ENCODE measurements at regions not wholly inside any gene's neighbourhood (a gene's known extent, or its start where the extent isn't known, plus 50 kb on each side); places are given as distances from the start of the nearest gene placed in this dataset.

DNA sequence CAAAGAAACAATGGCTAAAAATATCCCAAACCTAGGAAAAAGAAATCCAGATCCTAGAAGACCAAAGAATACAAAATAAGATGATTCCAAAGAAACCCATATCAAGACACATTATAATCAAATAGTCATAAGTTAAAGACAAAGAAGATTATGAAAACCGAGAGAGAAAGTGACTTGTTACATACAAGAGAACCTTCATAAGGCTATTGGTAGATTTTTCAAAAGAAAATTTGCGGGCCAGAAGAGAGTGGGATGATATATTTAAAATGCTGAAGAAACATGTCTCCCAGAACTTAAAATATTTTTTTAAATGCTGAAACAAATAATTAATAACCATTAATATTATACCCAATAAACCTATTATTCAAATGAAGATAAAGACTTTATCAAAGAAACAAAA is 687.3 kb downstream of the TLE4 start:
- no peak for DNase-seq

DNA sequence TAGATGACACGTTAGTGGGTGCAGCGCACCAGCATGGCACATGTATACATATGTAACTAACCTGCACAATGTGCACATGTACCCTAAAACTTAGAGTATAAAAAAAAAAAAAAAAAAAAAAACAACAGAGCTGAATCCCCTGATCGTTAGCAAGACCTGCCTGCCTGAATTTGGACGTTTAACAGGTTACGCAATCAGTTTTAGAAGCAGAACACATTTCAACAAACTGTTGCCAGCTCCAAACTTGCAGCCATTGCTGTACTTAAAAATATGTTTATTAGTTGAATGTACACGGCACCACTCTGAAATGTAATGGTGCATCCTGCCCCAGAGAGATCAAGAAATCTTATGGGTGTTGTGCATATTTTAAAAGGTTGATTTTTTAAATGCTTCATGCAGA is 680.0 kb downstream of the TLE4 start:
- DNase-seq, result no peak

DNA sequence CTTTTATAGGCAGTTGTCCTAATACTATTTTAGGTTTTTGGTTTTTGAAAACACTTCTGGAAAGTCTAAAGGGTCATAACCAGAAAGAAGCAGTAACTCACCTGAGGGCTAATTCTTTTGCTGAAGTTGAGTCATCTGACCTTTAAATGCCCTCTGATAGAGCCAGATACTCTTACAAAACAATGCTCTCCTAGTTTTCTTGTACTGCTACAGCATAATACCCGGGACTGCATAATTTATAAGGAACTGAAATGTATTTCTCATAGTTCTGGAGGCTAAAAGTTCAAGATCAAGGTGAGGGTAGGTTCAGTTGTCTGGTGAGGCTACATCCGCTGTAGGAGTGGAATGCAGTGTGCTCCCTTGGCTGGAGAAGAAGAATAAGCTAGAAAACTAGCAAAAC is 670.3 kb downstream of the TLE4 start:
- DNase-seq, result no peak

DNA sequence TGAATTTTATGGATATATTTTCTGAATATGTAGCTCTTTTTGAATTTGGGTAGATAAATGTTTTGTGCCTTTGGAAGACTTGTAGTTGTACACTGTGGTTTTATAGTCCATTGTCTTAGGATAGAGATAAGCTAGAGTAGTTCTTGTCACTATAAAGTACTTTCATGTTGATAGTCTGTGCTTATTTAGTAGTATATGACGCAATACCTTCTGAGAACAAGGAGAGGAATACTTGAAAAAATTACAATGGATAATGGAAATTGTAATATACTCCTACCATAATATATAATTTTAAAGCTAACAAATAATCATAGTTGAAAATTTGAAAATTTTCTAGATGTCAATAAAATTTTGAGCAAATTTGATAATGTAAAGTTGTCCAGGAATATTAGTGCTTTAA is 664.0 kb downstream of the TLE4 start:
- DNase-seq, result no peak

DNA sequence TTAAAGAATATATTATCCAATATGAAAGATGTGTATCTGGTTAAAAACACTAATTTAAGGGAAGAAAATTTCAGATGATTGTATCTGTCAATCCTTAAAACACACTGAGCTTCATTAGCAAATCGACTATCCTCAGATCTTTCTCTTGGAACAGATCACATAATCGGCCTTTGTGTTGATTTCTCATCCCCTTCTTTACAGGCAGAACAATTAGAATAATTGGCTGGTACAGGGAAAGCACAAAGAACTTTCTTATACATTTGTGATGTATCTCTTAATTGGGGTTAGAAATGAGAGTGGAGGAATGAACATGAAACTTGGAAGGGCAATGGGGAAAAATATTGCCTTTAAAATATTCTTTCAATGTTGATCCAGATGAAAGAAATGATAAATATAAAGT is 662.1 kb downstream of the TLE4 start:
- peak; percentile 77 for DNase-seq

DNA sequence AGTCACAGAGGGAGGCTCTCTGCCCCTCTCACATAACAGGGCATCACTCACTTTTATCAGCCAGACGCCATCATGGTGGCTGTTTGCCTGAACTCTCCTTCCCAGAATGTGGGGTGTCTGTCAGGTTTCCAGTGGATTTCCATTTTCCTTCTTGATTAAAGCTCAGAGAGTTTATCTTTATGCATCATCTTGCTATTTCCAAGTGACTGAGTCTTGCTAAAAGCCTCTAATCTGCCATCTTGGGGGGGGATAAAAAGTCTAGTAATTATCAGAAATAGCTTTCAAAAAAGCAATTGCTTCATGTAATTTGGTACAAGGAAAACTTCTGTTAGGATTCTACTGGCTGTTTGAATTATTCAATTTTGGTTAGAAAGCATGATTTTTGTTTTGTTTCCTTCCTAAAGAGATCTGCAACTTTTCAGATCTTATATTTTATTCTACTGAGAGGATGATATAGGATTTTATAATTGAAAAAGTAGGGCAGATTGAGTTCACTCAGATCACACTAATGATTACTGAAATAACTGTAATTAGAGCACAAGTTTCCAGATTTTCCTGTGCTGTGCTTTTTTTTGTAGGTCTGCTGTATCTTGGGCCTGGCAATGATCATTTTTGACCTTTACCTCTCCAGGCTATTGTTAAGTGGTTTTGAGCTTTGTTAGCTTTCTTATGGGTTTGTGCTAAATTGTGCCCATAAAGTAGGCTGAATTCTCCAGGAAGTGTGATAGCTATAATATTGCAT is 661.5 kb downstream of the TLE4 start:
- DNase-seq, result peak; percentile 77

DNA sequence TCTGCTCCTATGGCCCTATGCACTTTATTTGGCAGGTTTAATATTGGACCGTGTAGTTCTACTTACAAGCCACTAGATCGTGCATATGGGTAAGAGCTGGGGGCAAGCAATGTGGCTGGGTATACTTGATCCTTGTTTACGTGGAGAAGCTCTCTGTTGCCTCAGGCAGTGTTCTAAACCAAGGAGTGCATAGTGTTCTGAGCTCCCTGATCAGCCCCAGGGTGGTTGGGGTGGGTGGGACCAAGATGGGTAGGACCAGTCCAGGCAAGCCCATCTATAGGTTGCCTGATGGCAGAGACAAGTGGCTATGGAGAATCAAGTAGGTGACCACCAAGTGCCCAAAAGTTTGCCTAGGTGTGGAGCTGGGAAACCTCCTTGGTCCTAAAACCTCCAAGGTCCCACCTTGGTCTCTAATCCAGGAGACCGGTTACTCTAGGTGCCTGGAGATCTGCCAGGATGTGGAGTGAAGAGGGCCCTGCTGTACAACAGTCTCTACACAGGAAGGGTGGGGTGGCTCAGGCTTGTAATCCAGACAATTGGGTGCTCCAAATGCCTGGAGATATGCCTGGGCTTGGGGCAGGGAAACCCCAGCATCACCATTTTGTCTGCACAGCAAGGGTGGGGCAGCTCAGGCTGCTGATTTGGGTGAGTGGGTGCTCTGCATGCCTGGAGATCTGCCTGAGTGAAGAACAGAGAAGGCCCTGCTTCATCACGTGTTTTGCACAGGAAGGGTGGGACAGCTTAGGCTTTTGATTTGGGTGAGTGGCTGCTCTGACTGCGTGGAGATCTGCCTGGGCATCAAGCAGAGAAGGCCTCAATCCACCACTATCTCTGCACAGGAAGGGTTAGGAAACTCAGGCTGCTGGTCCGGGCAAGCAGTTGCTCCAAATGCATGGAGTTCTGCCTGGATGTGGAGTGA is 659.8 kb downstream of the TLE4 start:
- DNase-seq, result no peak

DNA sequence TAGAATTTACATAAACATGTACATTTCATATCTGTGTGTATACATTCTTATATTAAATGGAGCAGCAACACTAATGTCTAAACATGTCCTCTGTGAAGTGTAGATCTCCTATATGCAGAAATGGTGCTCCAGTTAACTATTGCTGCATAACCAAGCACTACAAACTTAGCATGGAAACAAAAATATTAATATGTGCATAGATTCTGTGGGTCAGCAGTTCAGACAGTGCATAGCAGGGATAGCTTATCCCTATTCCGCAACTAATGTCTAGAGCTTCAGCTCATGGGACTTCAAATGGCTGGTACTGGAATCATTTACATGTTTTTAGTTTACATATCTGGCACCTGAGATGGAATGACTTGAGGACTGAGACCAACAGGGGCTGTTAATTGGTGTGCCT is 652.1 kb downstream of the TLE4 start:
- DNase-seq, result no peak

DNA sequence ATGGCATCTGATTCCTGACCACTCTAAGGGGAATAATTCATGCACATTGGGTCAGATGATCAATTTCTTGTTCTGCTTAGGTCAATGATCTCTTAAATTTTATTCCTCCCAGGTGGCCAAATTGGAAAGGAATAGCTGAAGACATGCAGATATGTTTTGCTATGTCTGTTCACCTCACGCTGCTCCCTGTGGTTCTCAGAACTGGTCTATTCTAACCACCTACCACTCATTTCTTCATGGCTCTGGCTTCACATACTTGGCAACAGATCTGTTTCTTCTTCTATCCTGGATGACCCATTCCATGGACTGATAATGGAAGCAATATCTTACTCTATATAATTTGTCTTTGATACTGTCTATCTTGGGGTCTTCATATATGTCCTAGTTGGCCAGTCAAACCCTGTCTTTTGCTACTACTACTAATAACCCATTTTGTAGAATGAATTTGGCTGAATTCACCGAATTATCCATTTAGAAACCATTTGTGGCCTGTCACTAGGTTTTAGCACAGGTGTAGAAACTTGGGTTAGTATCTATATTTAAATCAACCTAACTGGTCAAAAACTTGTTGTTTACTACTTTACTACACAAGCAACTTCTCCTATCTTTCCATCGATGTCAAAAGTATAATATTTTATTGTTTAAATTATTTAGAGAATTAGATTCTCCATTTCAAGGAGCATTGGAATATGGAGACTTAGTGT is 650.9 kb downstream of the TLE4 start:
- DNase-seq, result no peak

DNA sequence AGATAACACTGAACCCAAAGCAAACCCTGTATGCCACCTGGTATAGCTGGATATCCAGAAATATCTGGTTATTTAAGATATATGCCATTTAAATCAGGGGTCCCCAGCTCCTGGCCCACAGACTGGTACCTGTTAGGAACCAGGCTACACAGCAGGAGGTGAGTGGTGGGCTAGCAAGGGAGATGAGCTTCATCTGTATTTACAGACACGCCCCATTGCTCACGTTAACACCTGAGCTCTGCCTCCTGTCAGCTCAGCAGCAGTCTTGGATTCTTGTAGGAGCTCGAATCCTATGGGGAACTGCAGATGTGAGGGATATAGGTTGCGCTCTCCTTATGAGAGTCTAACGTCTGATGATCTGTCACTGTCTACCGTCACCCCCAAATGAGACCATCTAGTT is 646.6 kb downstream of the TLE4 start:
- DNase-seq, result no peak

DNA sequence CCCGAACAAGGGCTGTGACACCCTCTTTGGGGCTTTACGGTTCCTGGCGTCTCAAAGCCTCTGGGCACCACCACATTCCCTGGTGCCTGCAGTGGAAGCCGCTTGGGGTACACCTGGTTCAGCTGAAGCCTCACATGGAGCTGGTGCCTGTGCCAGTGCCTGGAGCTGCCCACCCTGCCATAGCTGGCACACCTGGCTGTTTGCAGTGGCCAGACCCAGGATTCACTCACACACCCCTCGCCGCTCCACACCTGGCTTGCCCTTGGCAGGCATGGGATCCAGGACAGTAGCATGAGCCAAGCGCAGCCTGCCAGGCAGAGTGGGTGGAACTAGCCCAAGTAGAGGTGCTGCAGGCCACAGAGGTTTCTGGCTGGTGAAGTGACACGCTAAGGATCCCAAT is 641.8 kb downstream of the TLE4 start:
- no peak for DNase-seq

DNA sequence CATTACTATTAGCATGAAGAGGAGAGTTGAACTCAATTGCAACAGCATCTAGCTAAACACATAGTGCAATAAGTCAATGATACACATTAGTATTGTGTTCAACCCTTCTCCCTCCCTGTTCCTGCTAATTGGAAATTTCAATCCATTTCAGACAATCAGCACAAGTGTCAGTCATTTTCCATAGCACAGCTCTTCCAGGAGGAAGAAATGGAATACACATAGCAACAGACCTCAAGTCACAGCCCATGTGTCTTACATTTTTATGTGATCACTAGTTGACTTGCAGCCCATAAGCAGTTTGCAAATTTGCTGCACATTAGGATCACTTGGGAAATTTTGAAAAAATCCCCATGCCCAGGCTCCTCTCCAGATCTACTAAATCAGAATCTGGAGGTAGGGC is 636.9 kb downstream of the TLE4 start:
- peak; percentile 0 for DNase-seq

DNA sequence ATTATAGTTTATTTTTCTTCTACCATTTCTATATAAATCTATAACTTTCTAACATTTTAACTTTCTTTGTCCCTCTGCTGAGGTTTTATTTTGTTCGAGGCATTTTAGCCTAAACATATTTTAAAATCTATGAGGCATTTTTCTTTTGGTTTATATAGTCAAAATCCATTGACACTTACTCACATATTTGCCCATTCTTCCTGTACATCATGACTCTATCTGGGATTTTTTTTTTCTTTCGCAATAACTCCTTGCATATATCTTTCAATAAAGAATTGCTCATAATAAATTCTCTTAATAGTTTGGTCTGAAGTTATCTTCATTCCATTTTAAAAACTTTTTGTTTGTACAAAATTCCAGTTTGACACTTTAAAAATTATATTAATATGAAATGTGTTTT is 632.3 kb downstream of the TLE4 start:
- DNase-seq, result no peak

DNA sequence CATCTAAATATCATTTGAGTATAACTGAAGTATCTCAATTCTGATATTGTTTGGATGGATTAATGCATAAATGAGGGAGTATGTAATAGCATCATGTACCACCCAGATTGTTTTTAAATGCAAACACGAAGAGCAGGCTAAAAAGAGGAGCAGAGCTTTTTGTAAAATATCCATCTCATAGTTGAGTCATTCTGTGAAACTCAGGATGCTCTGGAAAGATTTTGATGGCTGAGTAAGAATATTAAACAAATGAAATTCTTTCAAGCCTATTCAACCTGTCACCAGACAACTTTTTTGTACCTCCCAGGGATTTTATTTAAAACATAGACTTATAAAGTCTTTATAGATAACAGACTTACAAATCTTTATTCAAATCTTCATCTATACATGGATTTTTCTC is 625.9 kb downstream of the TLE4 start:
- no peak for DNase-seq

DNA sequence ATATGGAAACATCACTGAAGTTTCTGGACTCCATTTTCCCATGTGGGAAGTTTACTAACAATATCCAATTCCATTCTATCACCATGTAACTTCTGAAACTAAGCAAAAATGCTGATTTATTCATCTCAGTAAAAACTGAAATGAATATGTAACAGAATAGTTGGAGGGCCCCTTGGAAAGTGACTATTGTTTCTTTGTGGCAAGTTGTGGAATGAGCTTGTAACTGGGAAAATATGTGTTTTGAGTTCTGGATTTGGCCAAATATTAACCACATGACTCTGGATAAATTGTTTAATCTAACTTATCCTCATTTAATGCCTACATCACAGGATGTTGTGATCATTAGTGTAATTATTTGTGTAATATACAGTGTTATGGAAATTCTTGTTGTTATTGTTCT is 619.3 kb downstream of the TLE4 start:
- DNase-seq, result no peak

DNA sequence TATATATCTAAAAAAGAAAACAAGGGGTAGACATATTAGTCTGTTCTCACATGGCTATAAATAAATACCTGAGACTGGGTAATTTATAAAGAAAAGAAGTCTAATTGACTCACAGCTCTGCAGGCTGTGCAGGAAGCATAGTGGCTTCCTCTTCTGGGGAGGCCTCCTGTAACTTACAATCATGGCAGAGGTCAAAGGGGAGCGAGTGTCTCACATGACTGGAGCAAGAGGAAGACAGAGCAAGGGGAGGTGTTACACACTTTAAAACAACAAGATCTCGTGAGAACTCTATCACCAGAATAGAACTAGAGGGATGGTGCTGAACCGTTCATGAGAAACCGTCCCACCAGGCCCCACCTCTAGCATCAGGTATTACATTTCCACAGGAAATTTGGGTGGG is 616.8 kb downstream of the TLE4 start:
- no peak for DNase-seq

DNA sequence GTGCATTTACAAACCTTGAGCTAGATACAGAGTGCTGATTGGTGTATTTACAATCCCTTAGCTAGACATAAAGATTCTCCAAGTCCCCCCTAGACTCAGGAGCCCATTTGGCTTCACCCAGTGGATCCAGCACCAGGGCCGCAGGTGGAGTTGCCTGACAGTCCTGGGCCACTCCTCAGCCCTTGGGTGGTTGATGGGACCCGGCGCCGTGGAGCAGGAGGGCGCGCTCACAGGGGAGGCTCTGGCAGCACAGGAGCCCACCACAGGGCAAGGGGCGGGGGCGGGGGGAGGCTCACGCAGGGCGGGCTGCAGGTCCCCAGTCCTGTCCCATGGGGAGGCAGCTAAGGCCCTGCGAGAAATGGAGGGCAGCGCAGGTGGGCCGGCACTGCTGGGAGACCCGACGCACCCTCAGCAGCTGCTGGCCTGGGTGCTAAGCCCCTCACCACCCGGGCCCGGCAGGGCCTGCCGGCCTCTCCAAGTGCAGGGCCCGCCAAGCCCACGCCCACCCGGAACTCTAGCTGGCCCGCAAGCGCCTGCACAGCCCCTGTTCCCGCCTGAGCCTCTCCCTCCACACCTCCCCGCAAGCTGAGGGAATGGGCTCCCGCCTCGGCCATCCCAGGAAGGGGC is 613.5 kb downstream of the TLE4 start:
- no peak for DNase-seq

DNA sequence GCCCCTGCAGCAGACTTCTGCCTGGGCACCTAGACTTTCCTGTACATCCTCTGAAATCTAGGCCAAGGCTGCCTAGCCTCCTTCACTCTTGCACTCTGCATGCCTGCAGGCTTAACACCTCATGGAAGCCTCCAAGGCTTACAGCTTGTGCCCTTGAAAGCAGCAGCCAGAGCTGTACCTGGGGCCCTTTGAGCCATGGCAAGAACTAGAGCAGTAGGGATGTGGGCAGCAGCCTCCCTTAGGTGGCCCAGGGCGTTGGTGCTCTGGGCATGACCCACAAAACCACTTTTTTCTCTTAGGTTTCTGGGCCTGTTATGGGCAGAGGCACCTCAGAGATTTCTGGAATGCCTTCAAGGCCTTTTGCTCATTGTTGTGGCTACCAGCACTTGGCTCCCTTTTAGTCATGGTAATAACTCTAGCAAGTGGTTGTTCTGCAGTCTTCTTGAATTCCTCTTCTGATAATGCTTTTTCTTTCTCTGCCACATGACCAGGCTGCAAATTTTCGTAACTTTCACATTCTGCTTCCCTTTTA is 606.2 kb downstream of the TLE4 start:
- no peak for DNase-seq

DNA sequence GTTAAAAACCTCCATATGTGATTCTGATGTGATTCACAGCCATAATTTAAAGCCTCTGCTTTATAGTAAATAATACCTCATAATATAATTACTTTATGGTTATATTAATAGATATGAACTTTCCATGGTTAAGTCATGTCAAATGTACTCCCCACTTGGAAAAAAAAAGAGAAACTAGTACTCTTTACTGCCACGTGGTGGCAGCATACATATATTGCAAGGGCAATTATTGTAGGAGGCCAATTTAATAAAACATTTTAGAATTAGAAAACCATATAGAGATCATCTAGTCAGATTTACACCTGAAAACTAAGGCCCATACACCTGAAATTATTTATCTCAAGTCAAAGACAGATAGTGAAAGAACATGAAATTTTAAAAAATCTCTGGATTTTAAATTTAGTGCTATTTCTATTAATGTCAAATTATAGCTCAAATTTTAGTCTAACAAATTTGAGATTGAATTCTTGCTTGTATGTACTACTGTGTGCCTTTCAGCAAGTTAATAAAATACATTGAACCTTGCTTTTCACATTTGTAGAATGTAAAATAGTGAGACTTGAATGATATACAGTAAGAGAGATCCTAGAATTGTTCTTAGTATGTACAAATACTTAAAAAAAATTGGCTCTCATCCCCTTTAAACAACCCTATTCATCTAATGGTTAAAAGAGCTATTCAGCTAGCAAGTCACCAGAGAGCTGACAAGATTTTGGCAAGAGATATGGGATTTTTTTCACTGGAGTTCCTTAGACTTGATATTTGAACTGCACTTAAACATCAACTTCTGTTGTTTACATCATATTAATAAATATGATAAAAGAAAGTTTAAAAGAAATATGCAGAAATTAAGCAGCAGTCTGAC is 603.8 kb downstream of the TLE4 start:
- DNase-seq, result peak; percentile 1

DNA sequence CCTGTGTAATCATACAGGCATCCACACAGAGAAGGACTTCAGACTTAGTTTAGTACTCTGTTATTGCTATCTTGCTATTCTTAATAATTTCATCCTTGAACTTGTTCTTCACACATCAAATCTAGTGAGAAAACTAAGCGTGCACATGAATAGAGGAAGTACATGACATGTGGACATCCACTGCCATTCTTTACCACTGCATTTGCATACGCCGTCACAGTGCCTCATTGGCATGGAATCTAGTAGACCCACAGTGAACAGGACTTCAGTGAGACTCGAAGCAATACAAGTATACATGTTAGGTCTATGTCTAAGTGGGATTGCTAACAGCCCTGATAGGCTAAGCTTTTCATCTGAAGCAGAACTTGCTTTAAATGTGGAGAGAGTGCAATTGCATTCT is 592.1 kb downstream of the TLE4 start:
- DNase-seq, result no peak

DNA sequence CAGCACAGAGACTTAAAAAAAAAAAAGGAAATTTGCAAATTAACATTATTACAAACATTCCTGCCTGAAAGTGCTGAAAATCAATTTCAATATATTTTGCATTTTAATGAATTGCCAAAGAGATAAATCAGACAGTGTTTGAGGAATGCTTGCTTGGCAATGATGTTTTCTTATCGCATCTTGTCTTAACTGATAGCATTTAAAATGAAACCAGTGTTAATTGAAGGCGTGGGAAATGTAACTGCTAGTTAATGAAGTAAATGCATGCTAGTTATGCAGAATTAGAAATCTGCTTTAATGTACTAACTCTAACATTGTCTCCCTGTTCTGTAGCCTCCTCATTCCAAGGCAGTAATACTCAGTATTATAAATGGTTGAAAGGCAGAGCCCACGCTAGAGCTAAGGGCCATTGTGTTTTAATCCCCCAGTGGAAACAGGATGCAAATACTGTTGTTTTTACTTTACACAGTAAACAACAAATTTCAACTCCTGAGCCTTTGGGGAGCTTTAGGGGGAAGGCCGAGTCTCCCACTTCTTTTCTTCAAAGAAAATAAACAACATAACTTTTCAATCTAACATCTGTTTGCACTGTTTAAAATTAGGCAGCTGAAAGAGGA is 586.9 kb downstream of the TLE4 start:
- DNase-seq, result no peak

DNA sequence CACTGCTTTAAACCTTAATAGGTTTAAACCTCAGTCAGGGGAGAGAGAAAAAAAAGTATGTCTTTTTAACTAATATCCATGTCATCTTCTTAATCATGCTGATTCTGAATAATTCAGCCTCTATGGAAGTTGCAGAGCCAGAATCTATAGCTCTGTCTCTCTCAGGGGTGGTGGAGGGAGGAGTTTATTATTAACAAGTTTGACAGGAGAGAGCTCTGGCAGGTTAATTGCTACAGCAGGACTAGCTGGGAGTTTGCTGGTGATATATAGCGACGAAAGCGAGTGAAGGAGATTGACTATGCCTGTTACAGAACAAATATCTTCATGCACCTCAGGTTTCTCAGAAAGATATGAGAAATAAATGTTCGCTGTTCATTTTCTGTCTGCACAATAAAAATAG is 586.4 kb downstream of the TLE4 start:
- DNase-seq, result no peak

Measured in NCI-H2227 treated with DMSO at 0.1 percent for 48 hours (cell line).